ENCODE measurements at regions not wholly inside any gene's neighbourhood (a gene's known extent, or its start where the extent isn't known, plus 50 kb on each side); places are given as distances from the start of the nearest gene placed in this dataset.
A peak's percentile ranks its signal among the peaks of the same experiment; 100 is the strongest.

DNA sequence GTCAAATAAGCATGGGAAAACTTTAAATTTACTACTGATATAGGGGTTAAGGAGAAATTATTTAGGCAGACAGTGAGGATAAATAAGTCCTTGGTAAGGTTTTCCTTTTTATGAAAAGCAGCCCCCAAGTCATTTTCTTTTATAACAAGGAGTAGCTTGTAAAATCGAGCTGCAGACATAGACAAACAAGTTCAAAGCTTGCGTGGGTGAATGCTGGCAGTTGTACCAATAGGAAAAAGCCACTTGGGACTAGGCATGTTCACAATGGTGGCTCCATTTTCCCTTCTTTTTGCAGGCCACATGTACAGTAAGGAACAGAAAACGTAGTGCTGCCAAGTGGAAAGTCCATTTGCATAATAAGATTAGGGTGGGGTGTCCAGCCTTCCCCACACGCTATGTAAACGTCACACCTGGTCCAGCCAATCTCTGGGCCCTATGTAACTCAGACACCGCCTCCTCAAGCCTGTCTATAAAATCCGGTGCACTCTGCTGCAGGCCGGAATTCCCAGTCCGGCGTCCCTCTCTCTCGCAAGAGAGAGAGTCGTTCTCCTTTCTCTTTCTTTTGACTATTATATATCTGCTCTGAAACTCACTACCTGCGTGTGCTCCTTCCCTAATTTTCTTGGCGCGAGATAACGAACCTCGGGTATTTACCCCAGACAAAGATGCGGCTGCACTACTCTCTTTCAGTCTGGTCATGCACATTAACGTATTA is 217.1 kb upstream of the MAN1A1 start:
- no peak for DNase-seq

GRCh38 chr6:119565893-119566292 is 216.3 kb upstream of the MAN1A1 start:
- no peak for DNase-seq

GRCh38 chr6:119562168-119562567 is 212.6 kb upstream of the MAN1A1 start:
- no peak for DNase-seq

DNA sequence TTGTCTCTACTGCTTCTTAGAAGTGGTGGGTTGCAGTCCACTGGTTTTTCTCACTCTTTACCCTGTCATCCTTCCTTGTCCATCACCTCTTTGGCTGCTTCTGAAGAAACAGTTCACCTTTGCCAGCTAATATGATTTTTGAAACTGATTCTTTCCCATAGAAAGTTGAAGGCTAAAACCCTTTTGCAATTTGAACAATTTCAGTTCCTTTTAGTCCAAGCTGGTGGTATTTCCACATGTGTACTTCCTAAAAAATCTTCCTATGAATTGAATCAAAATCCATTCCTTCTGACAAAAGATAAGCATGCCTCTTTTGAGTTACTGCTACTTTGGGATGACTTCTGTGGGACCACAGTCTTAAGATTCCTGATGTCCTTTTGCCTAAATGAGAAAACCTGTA is 210.0 kb upstream of the MAN1A1 start:
- DNase-seq = no peak

DNA sequence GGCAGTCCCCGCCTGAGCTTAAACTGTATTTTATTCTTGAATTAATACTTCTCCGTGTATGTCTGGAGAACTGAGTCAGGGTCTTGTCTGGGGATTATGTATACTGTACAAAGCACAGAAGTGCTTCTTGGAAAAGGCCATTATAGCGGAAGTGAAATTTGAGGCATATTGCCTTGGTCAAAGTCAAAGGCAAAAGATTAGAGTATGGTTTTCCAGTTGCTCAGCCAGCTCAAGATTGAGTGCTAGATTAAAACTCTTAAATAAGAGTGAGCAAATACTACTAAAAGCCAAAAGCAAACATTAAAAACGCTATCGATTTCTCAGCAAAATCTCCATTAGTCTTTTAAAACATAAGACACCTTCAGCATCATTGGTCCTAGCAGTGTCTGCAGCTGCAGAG is 207.7 kb upstream of the MAN1A1 start:
- no peak for DNase-seq

DNA sequence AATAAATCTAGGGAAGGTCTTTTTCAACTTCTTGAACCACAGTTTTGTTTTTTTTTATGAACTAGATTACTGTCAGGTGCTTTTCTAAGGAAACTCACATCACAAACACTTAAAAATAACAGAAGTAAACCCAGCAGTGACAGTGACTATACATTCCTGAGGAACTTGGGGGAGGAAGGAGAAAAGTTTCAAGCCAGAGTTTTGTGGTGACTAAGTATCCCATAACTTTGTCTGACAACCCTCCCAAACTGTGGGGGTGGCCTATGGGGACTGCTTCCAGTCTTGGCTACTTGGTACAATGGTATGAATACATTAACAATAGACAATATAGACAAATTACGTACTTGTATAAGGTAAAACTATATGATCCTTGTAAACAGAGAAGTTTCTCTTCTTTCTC is 202.5 kb upstream of the MAN1A1 start:
- no peak for DNase-seq

DNA sequence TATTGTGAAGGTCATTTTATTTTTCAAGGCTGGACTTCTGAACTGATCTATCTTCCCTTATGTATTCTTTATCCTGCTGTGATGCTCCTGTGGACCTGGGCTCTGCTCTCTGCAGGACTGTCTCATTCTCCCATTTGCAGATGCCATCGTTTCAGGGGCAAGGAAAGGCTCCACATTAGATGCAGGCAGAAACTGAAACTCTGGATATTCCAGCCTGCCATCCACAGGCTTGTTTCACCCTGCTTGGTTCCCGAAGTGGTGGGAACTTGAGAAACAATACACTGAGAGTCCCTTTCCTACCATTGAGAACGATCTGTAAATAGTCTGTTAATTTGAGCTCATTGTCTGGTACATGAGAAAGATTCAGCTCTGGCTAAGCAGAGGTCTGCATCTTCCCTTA is 197.5 kb upstream of the MAN1A1 start:
- no peak for DNase-seq

DNA sequence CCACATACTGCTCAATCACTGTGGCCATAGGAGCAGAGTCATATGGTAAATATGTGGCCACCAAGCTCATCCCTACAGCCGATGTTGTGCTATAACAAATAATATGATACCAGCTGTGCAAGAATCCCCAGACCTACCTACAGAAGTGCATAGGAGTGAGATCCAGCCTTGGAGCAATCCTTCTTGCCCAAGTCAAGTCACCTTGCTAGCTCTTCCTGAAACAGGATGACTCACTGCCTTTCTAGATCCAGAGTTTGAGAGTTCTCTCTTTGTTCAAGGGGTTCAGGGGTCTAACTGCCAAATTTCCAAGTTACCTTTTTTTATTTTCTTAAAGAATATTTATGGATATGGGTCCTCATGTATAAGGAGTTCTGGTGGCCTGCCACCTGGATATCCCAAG is 195.7 kb upstream of the MAN1A1 start:
- DNase-seq = no peak

DNA sequence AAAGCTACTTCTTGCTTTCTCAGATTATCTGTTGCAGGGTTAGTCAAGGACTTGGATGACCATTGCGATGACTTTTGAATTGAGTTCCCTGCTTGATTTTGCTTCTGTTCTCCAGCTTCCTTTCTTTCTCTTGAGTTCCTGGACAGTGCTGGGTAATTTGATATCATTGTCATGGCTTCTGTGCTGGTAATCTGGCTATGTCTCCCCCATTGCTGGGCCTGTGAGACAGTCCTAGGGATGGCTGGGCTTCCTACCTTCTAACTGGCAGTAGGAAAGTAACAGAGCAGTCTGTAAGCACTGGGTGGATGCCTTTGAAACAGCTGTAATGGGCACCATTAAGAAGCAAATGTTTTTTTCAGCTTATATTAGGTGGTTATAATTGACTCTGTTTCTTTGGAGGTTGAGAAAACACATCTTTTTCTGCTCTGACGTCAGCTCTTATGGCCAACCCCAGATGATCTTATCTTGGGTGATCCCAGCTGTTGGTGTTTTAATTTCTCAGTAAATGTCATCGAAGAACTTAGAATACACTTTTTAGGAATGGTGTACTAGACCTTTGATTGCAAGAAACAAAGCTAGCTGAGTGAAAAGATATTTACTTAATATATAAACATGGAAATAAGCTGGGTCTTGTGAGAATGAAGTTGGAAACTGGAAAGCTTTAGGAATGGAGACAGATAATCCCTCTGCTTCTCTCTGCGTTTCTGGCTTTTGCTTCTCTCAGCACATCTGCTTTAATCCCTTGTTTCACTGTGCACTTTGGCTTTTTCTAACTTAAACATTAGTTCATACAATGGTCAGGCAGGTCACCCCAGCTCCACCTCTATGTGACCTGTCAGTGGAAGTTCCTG is 195.0 kb upstream of the MAN1A1 start:
- DNase-seq = no peak

DNA sequence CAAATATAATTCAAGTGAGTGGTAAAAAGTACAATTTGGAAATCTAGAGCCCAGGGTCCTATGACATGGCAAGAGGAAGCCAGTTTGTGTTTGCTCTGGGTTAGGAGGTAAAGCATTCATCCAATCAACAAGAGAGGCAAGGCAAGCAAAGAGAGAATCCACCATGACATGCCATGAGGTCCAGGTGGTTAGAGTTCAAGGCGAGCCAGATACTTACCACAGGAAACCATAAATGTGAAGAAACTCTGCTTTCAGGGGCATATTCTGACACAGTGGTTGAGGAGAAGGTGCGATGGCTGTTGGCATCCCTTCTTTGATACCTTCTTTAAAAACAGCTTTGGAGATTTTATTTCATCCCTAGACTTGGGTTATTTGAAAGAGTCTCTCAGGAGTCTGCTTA is 193.8 kb upstream of the MAN1A1 start:
- DNase-seq = no peak

DNA sequence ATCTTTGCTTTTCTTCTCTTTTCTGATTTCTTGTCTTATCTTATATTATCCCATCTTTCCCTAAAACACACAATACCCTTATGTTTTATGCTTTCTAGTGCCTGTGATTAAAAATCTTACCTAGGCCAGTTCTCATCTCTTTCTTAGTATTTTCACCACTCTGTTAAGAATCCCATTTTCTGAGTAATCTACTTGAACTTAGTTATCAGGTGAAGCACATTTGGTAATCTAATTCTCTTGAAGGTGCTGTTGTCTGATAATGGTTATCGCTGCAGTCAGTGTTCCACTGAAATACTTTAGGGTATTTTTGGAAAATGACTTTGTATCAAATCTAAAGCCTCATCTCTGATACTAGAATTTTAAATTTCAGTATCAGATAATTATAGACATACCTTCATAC is 192.5 kb upstream of the MAN1A1 start:
- DNase-seq = no peak

GRCh38 chr6:119541132-119541905 is 191.8 kb upstream of the MAN1A1 start:
- no peak for DNase-seq

- no peak for DNase-seq
Measured at GRCh38 chr6:119540417-119540816, 190.9 kb upstream of the MAN1A1 start.

- DNase-seq = no peak
Measured at GRCh38 chr6:119539066-119539746, 189.6 kb upstream of the MAN1A1 start.

DNA sequence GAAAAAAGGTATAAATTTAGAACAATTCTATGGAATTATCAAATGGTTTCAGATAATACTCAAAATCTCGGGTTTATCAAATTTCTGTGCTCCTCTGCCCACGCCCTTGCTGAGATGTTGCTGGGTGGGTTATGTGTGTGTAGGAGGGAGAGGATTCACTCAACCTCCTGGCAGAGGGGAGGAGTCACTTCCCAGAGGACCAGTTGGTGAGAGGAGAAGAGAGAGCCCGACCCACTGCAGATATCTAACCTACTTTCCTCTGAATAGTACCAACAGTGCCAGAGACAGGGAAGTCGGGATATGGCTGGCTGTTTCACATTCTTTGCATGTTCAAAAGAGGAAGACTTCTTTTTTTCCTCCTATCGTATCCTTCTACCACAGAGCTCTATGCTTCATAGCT is 187.1 kb upstream of the MAN1A1 start:
- no peak for DNase-seq

GRCh38 chr6:119535332-119535731 is 185.8 kb upstream of the MAN1A1 start:
- no peak for DNase-seq

DNA sequence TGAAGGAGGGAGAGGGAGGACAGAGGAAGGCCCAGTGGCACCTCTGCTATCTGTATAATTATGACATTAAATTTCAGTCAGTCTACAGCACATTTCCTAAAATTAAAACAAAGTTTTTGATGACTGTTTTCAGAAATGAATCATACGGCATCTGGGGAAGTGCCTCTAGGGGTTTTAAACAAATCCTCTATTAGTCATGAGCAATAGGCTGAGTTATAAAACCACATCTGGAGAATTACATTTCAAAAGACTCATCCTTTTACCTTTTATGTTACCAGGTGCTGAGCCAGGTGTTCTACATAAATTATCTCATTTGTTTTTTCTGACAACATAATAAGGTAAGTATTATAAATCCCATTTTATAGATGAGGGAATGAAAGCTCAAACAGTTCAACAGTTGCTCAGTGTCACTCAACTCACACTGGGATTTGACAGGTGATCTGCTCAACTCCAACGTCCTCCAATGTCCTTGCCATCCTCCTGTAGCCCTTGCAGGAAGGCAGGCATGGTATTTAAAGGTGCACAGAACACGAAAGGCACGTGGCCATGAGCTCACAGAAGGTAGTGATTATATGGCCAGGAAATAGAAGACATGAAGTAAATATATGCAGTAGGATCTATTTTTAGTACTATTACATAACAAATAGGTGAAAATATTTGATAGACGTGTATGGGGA is 184.2 kb upstream of the MAN1A1 start:
- peak; percentile 59 for DNase-seq

GRCh38 chr6:119527231-119527578 is 177.6 kb upstream of the MAN1A1 start:
- no peak for DNase-seq

DNA sequence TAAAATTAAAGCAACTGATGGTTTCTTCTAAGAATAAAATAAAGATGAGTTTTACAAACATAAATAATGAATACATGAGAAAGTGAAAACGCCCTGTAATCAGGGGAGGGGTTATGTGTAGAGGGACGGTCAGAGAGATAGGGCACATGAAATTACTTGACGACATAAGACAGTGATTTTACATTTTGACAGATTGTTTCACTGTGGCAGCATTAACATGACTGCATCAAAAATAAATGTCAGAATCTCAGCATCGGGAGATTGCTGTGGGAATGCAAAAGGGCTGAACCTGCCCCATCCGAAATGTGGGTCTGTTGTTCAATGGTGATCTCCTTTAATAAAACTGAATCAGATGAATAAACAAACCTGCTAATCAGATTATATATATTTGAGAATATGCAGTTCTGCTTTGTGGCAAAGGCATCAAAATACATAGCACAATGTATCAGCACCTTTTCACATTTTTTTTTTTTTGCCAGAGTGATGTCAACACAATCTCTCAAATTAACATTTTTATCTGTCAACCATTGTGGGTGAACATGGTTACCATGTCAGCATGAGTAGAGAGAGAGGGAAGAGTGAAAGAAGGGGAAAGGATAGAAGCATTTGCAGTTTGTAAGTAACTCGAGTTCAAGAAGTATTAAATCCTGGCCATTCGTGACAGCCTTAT is 177.1 kb upstream of the MAN1A1 start:
- no peak for DNase-seq

DNA sequence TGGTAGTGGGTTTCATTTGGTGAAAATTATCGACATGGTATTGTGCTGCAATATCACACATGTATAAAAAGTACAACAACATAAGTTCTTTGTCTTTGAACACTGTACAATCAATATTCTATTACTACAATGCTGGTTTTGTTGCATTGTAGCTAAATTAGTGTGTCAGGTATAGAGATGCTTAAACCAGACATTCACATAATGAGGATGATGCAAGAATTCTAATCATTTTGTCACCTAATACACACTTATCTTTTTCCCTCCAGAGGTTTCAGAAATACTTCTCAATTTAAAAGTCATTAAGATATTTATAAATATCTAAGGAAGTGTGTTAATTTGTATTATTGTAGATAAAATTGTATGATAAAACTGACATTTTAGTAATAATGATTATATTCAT is 174.8 kb upstream of the MAN1A1 start:
- no peak for DNase-seq

DNA sequence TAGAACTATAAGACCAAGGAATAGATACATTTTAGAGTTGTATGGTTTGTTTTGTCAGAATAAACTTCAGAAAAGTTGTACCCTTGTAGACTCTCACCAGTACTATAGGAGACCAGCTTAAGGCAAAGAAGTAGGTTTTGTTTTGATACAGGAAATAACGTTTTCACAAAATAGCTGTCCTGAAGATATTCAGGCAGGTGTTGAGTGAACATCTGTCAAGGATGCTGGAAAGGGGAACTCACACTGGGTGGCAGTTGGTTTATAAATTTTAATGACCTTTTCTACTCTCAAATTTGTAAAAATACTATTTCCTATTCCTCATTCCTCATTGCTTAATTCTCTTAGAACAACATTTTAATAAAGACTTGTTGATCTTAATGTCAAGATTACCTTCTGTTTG is 174.0 kb upstream of the MAN1A1 start:
- no peak for DNase-seq

GRCh38 chr6:119521251-119521650 is 171.7 kb upstream of the MAN1A1 start:
- no peak for DNase-seq

All from activated CD4-positive, alpha-beta T cell treated with anti-CD3 and anti-CD28 coated beads, Interleukin-2, Interleukin-6, amounts not matched to agents 100 ng/mL and 50 ng/mL, durations not matched to agents 16 hours and 8 hours (primary cell).